ENCODE measurements at regions not wholly inside any gene's neighbourhood (a gene's known extent, or its start where the extent isn't known, plus 50 kb on each side); places are given as distances from the start of the nearest gene placed in this dataset.

GRCh38 chr10:118457824-118458428 lies 115.8 kb upstream of the FAM204A start:
- TF ChIP-seq ZFX (IDR thresholded peaks at IDR 0.05; ENCODE audit: borderline replicate concordance) = no peak

GRCh38 chr10:118455181-118455695 lies 113.1 kb upstream of the FAM204A start:
- no peak overlapping the region for H3K27ac ChIP-seq
- TF ChIP-seq ZFX (IDR thresholded peaks at IDR 0.05; ENCODE audit: borderline replicate concordance) (no peak), CTCF (IDR thresholded peaks at IDR 0.05) (no peak)

More at GRCh38 chr10:118457824-118458428, 115.8 kb upstream of the FAM204A start:
- H3K27ac ChIP-seq = no peak overlapping the region

GRCh38 chr10:118454211-118454610 lies 112.1 kb upstream of the FAM204A start:
- TF ChIP-seq CTCF (IDR thresholded peaks at IDR 0.05) (no peak), ZFX (IDR thresholded peaks at IDR 0.05; ENCODE audit: borderline replicate concordance) (no peak)
- no peak overlapping the region for H3K27ac ChIP-seq

GRCh38 chr10:118452098-118452497 lies 110.0 kb upstream of the FAM204A start:
- TF ChIP-seq CTCF (IDR thresholded peaks at IDR 0.05) (no peak), ZFX (IDR thresholded peaks at IDR 0.05; ENCODE audit: borderline replicate concordance) (no peak)
- no peak overlapping the region for H3K27ac ChIP-seq

GRCh38 chr10:118449521-118449920 lies 107.4 kb upstream of the FAM204A start:
- H3K27ac ChIP-seq = no peak overlapping the region
- TF ChIP-seq CTCF (IDR thresholded peaks at IDR 0.05) = no peak
- no peak for TF ChIP-seq ZFX (IDR thresholded peaks at IDR 0.05; ENCODE audit: borderline replicate concordance)

- no peak for TF ChIP-seq ZFX (IDR thresholded peaks at IDR 0.05; ENCODE audit: borderline replicate concordance)
- no peak overlapping the region for H3K27ac ChIP-seq
Observed at GRCh38 chr10:118448744-118449143, 106.6 kb upstream of the FAM204A start.

- H3K27ac ChIP-seq = no peak overlapping the region
- no peak for TF ChIP-seq CTCF (IDR thresholded peaks at IDR 0.05)
Observed at GRCh38 chr10:118447478-118448270, 105.5 kb upstream of the FAM204A start.

GRCh38 chr10:118445535-118445934 lies 103.4 kb upstream of the FAM204A start:
- H3K27ac ChIP-seq = no peak overlapping the region
- no peak for TF ChIP-seq CTCF (IDR thresholded peaks at IDR 0.05)
- TF ChIP-seq ZFX (IDR thresholded peaks at IDR 0.05; ENCODE audit: borderline replicate concordance) = no peak

Measured in 22Rv1 (cell line).